Upper lobe of left lung (tissue), 4 donors: ENCODE measurements at regions not wholly inside any gene's neighbourhood (a gene's known extent, or its start where the extent isn't known, plus 50 kb on each side); places are given as distances from the start of the nearest gene placed in this dataset.

Source experiments
- CTCF ChIP-seq, 6 experiments: fragments of 450-650 bp in 4 of 6; fragments of 200-600 bp in 2 of 6; sonication (generic) in 2 of 6; IDR thresholded peaks; one replicate each; pipeline ENCODE4 v1.5.1; 2016 to 2019; ENCODE audit warnings: antibody characterized with exemption in 6 of 6
- POLR2A ChIP-seq, 4 donors: fragments of 450-650 bp; IDR thresholded peaks; one replicate each; pipeline ENCODE4 v1.5.1; 2016 to 2017; ENCODE audit warnings: antibody characterized with exemption in 4 of 4, mild to moderate bottlenecking in 2 of 4
- POLR2AphosphoS5 ChIP-seq, 2 donors: sonication (generic); formaldehyde crosslinking; IDR thresholded peaks; one replicate each; pipeline ENCODE4 v1.5.1; 2017; ENCODE audit warnings: antibody characterized with exemption in 2 of 2

DNA sequence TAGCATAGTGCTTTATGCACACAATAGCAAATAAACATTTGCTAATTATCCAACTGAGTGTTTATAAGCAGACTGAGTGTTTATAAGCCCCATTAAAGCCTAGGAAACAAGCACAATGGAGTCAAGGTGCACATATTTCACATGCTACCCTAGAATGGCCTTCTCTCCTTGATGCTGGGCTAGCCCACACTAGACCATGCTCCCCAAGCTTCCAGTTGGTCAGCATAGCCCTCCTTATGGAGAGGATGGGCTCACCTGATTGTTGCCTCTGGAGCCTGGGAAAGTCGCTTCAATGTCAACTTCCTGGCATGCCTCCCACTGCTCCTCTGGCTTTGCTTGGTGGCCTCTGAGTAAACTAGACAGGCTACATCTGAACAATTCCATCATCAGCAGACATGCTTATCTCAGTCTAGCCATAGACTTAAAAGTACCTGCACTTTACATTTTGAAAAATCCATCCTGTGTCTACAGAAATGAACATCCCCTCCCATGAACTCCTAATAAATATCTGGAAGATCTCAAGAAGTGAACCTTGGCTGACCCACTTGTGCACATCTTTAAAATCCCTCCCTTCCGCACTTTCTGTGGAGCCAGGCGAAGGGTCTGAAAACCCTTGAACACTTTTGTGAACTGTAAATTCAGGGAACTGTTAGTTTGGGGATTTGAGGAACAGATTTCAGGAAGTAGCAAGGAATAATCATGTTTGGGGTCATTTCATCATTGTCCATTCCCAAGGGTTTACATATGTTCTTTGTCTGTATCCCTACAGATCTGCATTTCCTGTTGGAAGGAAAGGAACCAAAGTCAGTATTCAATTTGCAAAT is 486.6 kb downstream of the ARHGEF28 start:
- TF ChIP-seq CTCF (IDR thresholded peaks at IDR 0.05), result no peak
- TF ChIP-seq POLR2A (IDR thresholded peaks at IDR 0.05), result no peak
- TF ChIP-seq POLR2AphosphoS5 (IDR thresholded peaks at IDR 0.05), result no peak
